Hepatocyte (in vitro differentiated cells): ENCODE measurements at regions not wholly inside any gene's neighbourhood (a gene's known extent, or its start where the extent isn't known, plus 50 kb on each side); places are given as distances from the start of the nearest gene placed in this dataset.

Experiments
- EZH2 ChIP-seq: fragments of 200-600 bp; sonication (generic); IDR thresholded peaks from 2 replicates; pipeline ENCODE4 v1.6.1; 2016; ENCODE audit warnings: antibody characterized with exemption, mild to moderate bottlenecking, borderline replicate concordance
- EZH2phosphoT487 ChIP-seq: fragments of 200-600 bp; sonication (generic); IDR thresholded peaks from one replicate; pipeline ENCODE4 v1.6.1; 2018; ENCODE audit warnings: antibody characterized with exemption, mild to moderate bottlenecking, low read depth, moderate library complexity; ENCODE audit not compliant: unreplicated experiment, severe bottlenecking
- TF ChIP-seq, protein P1 (sequence below): fragments of 200-600 bp; sonication (generic); IDR thresholded peaks from 2 replicates; pipeline ENCODE4 v1.5.1; 2016; ENCODE audit warnings: antibody characterized with exemption, mild to moderate bottlenecking; ENCODE audit not compliant: poor library complexity

- TF ChIP-seq EZH2 (no peak), EZH2phosphoT487 (no peak)
- TF ChIP-seq, protein P1, sequence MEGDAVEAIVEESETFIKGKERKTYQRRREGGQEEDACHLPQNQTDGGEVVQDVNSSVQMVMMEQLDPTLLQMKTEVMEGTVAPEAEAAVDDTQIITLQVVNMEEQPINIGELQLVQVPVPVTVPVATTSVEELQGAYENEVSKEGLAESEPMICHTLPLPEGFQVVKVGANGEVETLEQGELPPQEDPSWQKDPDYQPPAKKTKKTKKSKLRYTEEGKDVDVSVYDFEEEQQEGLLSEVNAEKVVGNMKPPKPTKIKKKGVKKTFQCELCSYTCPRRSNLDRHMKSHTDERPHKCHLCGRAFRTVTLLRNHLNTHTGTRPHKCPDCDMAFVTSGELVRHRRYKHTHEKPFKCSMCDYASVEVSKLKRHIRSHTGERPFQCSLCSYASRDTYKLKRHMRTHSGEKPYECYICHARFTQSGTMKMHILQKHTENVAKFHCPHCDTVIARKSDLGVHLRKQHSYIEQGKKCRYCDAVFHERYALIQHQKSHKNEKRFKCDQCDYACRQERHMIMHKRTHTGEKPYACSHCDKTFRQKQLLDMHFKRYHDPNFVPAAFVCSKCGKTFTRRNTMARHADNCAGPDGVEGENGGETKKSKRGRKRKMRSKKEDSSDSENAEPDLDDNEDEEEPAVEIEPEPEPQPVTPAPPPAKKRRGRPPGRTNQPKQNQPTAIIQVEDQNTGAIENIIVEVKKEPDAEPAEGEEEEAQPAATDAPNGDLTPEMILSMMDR: no peak
These were observed 668.7 kb downstream of the NR2F1-AS1 start for GRCh38 chr5:92912283-92912682.
